Suprapubic skin (tissue), 4 donors: ENCODE measurements at regions not wholly inside any gene's neighbourhood (a gene's known extent, or its start where the extent isn't known, plus 50 kb on each side); places are given as distances from the start of the nearest gene placed in this dataset.

ENCODE experiments used
- DNase-seq, 2 donors: peaks; one replicate each; pipeline ENCODE4 v3.0.0-alpha.2; 2019; ENCODE audit warnings: low spot score in 2 of 2
- H3K27ac ChIP-seq: fragments of 200-600 bp; sonication (generic); one replicate; pipeline ENCODE4 v1.5.1; 2019
- H3K27me3 ChIP-seq: fragments of 200-600 bp; sonication (generic); one replicate; pipeline ENCODE4 v1.5.1; 2019
- H3K36me3 ChIP-seq: fragments of 200-600 bp; sonication (generic); one replicate; pipeline ENCODE4 v1.5.1; 2019
- H3K4me1 ChIP-seq: fragments of 200-600 bp; sonication (generic); one replicate; pipeline ENCODE4 v1.5.1; 2019
- H3K4me3 ChIP-seq: fragments of 200-600 bp; sonication (generic); one replicate; pipeline ENCODE4 v1.5.1; 2019; ENCODE audit warnings: mild to moderate bottlenecking
- H3K9me3 ChIP-seq: fragments of 200-600 bp; sonication (generic); one replicate; pipeline ENCODE4 v1.5.1; 2019
- CTCF ChIP-seq, 2 donors: fragments of 200-600 bp in 1 of 2; fragments of 450-650 bp in 1 of 2; sonication (generic) in 1 of 2; IDR thresholded peaks; one replicate each; pipeline ENCODE4 v1.5.1; 2016 to 2019; ENCODE audit warnings: antibody characterized with exemption in 2 of 2, mild to moderate bottlenecking in 1 of 2, moderate library complexity in 1 of 2
- EP300 ChIP-seq: sonication (generic); formaldehyde crosslinking; IDR thresholded peaks from one replicate; pipeline ENCODE4 v1.6.1; 2017; ENCODE audit warnings: antibody characterized with exemption
- POLR2A ChIP-seq, 2 donors: fragments of 450-650 bp; IDR thresholded peaks; one replicate each; pipeline ENCODE4 v1.6.1; 2017; ENCODE audit warnings: antibody characterized with exemption in 2 of 2, mild to moderate bottlenecking in 2 of 2, moderate library complexity in 2 of 2
- POLR2AphosphoS5 ChIP-seq, 3 donors: sonication (generic); formaldehyde crosslinking; IDR thresholded peaks; one replicate each; pipeline ENCODE4 v1.6.1; 2017; ENCODE audit warnings: antibody characterized with exemption in 3 of 3
- WGBS: methylation state at CpG from one replicate; pipeline ENCODE4 v1.1.5; 2018; 5-methylcytosine and 5-hydroxymethylcytosine counted together

GRCh38 chr1:238252033-238252802, 361.5 kb upstream of the ZP4 start:
- DNase-seq, result no peak
- no peak overlapping the region for H3K4me3 ChIP-seq
- 61% methylated on average over 15 of the region's 15 CpGs for WGBS

DNA sequence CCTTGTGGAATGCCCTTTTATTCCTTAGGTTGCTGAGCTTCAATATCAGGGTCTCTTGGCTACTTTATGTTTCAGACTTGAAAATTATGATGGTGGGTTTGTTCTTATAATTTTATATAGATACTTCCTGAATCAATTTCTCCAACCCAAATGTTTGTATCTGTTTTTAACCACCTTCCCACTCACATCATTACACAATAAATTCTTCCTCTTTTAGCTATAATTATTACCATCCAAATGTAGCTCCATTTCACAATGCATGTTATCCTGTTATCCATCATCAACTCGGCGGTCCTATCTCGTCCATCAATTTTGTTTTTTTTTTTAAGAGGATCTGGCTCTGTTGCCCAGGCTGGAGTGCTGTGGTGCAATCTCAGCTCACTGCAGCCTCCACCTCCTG, 357.6 kb upstream of the ZP4 start:
- no peak overlapping the region for H3K27ac ChIP-seq
- no peak overlapping the region for H3K4me3 ChIP-seq
- 65% methylated on average over 3 of the region's 3 CpGs for WGBS
- no peak for DNase-seq
- TF ChIP-seq EP300, result no peak
- no peak for TF ChIP-seq POLR2AphosphoS5 (IDR thresholded peaks at IDR 0.05)
- no peak for TF ChIP-seq CTCF (IDR thresholded peaks at IDR 0.05)
- no peak for TF ChIP-seq POLR2A (IDR thresholded peaks at IDR 0.05)
- H3K9me3 ChIP-seq, result no peaks in the 10 kb centered on the region
- no peaks in the 10 kb centered on the region for H3K36me3 ChIP-seq
- H3K27me3 ChIP-seq, result no peaks in the 10 kb centered on the region
- no peaks in the 10 kb centered on the region for H3K4me1 ChIP-seq

More at GRCh38 chr1:238252033-238252802, 361.5 kb upstream of the ZP4 start:
- Histone ChIP-seq H3K9me3 (no peaks in the 10 kb centered on the region), H3K27me3 (no peaks in the 10 kb centered on the region), H3K27ac (no peak overlapping the region), H3K4me1 (no peaks in the 10 kb centered on the region), H3K36me3 (no peaks in the 10 kb centered on the region)
- TF ChIP-seq POLR2A (IDR thresholded peaks at IDR 0.05), result no peak
- peak in 1 of 2 donors; percentile 33 for TF ChIP-seq CTCF (IDR thresholded peaks at IDR 0.05)

- H3K4me1 ChIP-seq, result no peaks in the 10 kb centered on the region
- no peak overlapping the region for H3K4me3 ChIP-seq
- no peaks in the 10 kb centered on the region for H3K9me3 ChIP-seq
- WGBS, result 39% methylated on average over 1 of the region's 1 CpG
- no peaks in the 10 kb centered on the region for H3K36me3 ChIP-seq
- TF ChIP-seq POLR2A (IDR thresholded peaks at IDR 0.05) (no peak), POLR2AphosphoS5 (IDR thresholded peaks at IDR 0.05) (no peak), CTCF (IDR thresholded peaks at IDR 0.05) (no peak), EP300 (no peak)
- no peaks in the 10 kb centered on the region for H3K27me3 ChIP-seq
- no peak for DNase-seq
- no peak overlapping the region for H3K27ac ChIP-seq
Observed at GRCh38 chr1:238242181-238242580, 351.5 kb upstream of the ZP4 start.

- 76% methylated on average over 3 of the region's 3 CpGs for WGBS
- TF ChIP-seq POLR2A (IDR thresholded peaks at IDR 0.05) (no peak), POLR2AphosphoS5 (IDR thresholded peaks at IDR 0.05) (no peak), EP300 (no peak), CTCF (IDR thresholded peaks at IDR 0.05) (no peak)
Observed at GRCh38 chr1:238241607-238242006, 350.9 kb upstream of the ZP4 start.

DNA sequence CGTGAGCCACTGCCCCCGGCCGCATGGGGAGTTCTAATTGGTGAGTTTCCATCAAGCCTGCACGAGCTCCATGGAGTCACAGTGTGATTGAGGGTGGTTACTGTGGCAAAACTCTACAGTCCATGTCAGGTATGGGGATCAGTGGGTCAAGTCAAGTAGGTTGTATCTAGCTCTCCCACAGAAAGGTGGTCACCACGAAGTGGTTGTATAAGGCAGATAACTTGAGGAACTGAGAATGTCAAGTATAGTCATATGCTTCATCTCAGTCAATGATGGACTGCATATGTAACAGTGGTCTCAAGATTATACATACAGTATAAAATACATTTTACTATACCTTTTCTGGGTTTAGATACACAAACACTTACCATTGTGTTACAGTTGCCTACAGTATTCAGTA, 348.6 kb upstream of the ZP4 start:
- WGBS, result 97% methylated on average over 5 of the region's 5 CpGs
- Histone ChIP-seq H3K27me3 (no peaks in the 10 kb centered on the region), H3K27ac (no peak overlapping the region), H3K36me3 (no peaks in the 10 kb centered on the region), H3K9me3 (no peaks in the 10 kb centered on the region), H3K4me1 (no peaks in the 10 kb centered on the region), H3K4me3 (no peak overlapping the region)
- no peak for DNase-seq
- TF ChIP-seq EP300 (no peak), POLR2AphosphoS5 (IDR thresholded peaks at IDR 0.05) (no peak), CTCF (IDR thresholded peaks at IDR 0.05) (no peak), POLR2A (IDR thresholded peaks at IDR 0.05) (no peak)

More at GRCh38 chr1:238241607-238242006, 350.9 kb upstream of the ZP4 start:
- no peak overlapping the region for H3K4me3 ChIP-seq
- no peaks in the 10 kb centered on the region for H3K9me3 ChIP-seq
- no peaks in the 10 kb centered on the region for H3K4me1 ChIP-seq
- no peak for DNase-seq
- H3K36me3 ChIP-seq, result no peaks in the 10 kb centered on the region
- no peak overlapping the region for H3K27ac ChIP-seq
- no peaks in the 10 kb centered on the region for H3K27me3 ChIP-seq
